IMR-90 (cell line): ENCODE measurements at regions not wholly inside any gene's neighbourhood (a gene's known extent, or its start where the extent isn't known, plus 50 kb on each side); places are given as distances from the start of the nearest gene placed in this dataset.

ENCODE experiments used
- ATAC-seq: fragments of 200-7000 bp; cut with Tn5 transposase; 2 replicates; pipeline ENCODE4 v1.9.1; 2020; ENCODE audit warnings: low read depth, mild to moderate bottlenecking, moderate library complexity
- BruUV-seq: library from RNA; stranded (reverse); fragments of 400-500 nt; replicated peaks from 2 replicates; lab custom pipeline; 2021; lab: Mats Ljungman, UMichigan
- CTCF ChIA-PET: fragments of 300-600 bp; formaldehyde crosslinking; extraction: SDS; loops from one replicate; lab custom pipeline; 2021; ENCODE audit warnings: antibody characterized with exemption; lab: Yijun Ruan, JAX
- POLR2A ChIA-PET: fragments of 300-600 bp; sonication (Branson Sonifier 250); formaldehyde crosslinking; loops from one replicate; lab custom pipeline; 2022; ENCODE audit warnings: antibody characterized with exemption; ENCODE audit not compliant: unreplicated experiment; lab: Charles Lee
- DNase-seq: peaks from one replicate; pipeline ENCODE4 v3.0.0; 2013
- H2AFZ ChIP-seq: replicated peaks from 2 replicates; pipeline ENCODE3; 2013; ENCODE audit warnings: low read length, mild to moderate bottlenecking; ENCODE audit not compliant: poor library complexity
- H2AK5ac ChIP-seq: 2 replicates; pipeline ENCODE4 v1.6.1; 2013; ENCODE audit warnings: low read depth, low read length, inconsistent platforms
- H2AK9ac ChIP-seq: replicated peaks from 2 replicates; pipeline ENCODE3; 2013; ENCODE audit warnings: mild to moderate bottlenecking, low read depth, low read length, moderate library complexity; ENCODE audit not compliant: poor library complexity
- H2BK120ac ChIP-seq: 2 replicates; pipeline ENCODE4 v1.6.1; 2013; ENCODE audit warnings: low read depth, low read length, inconsistent platforms
- H2BK15ac ChIP-seq: 3 replicates; pipeline ENCODE4 v1.6.1; 2013; ENCODE audit warnings: low read depth, low read length, inconsistent platforms
- H2BK20ac ChIP-seq: 2 replicates; pipeline ENCODE4 v1.6.1; 2013; ENCODE audit warnings: low read depth, mild to moderate bottlenecking, inconsistent platforms, low read length, moderate library complexity
- H2BK5ac ChIP-seq: 2 replicates; pipeline ENCODE4 v1.6.1; 2013; ENCODE audit warnings: mild to moderate bottlenecking, low read depth, low read length, inconsistent platforms; ENCODE audit not compliant: poor library complexity, severe bottlenecking
- H3K14ac ChIP-seq: replicated peaks from 2 replicates; pipeline ENCODE4 v1.6.1; 2013; ENCODE audit warnings: low read depth, low read length, inconsistent platforms
- H3K18ac ChIP-seq: 2 replicates; pipeline ENCODE4 v1.6.1; 2013; ENCODE audit warnings: low read depth, low read length, control low read depth
- H3K23ac ChIP-seq: 2 replicates; pipeline ENCODE4 v1.6.1; 2013; ENCODE audit warnings: low read depth, low read length, inconsistent platforms
- H3K27ac ChIP-seq: 2 replicates; pipeline ENCODE4 v1.5.1; 2013; ENCODE audit warnings: mild to moderate bottlenecking, control low read depth, low read length; ENCODE audit not compliant: insufficient read depth
- H3K27me3 ChIP-seq: 2 replicates; pipeline ENCODE4 v1.6.1; 2013; ENCODE audit warnings: low read length; ENCODE audit not compliant: control insufficient read depth, insufficient read depth
- H3K36me3 ChIP-seq: 2 replicates; pipeline ENCODE4 v1.6.1; 2013; ENCODE audit warnings: low read length, mixed read lengths; ENCODE audit not compliant: control insufficient read depth, insufficient read depth
- H3K4ac ChIP-seq: 2 replicates; pipeline ENCODE4 v1.6.1; 2013; ENCODE audit warnings: low read depth, low read length, inconsistent platforms
- H3K4me1 ChIP-seq: 2 replicates; pipeline ENCODE4 v1.6.1; 2013; ENCODE audit warnings: low read length, mixed read lengths; ENCODE audit not compliant: control insufficient read depth, insufficient read depth
- H3K4me2 ChIP-seq: 2 replicates; pipeline ENCODE4 v1.6.1; 2013; ENCODE audit warnings: low read depth, mild to moderate bottlenecking, control low read depth, low read length, moderate library complexity
- H3K4me3 ChIP-seq: 2 replicates; pipeline ENCODE4 v1.5.1; 2013; ENCODE audit warnings: low read depth, mild to moderate bottlenecking, control low read depth, low read length, moderate library complexity; ENCODE audit not compliant: insufficient read depth
- H3K56ac ChIP-seq: 2 replicates; pipeline ENCODE4 v1.6.1; 2013; ENCODE audit warnings: low read length, inconsistent platforms; ENCODE audit not compliant: insufficient read depth; ENCODE audit errors: extremely low read depth
- H3K79me1 ChIP-seq, 2 experiments: 2 replicates each; pipeline ENCODE4 v1.6.1; 2013; ENCODE audit warnings: low read length in 2 of 2, inconsistent platforms in 1 of 2, low read depth in 1 of 2
- H3K9ac ChIP-seq: 2 replicates; pipeline ENCODE4 v1.6.1; 2013; ENCODE audit warnings: low read depth, low read length, control low read depth
- H3K9me1 ChIP-seq: 2 replicates; pipeline ENCODE4 v1.6.1; 2013; ENCODE audit warnings: low read length, inconsistent platforms; ENCODE audit not compliant: insufficient read depth
- H3K9me3 ChIP-seq: 2 replicates; pipeline ENCODE4 v1.6.1; 2013; ENCODE audit warnings: low read length; ENCODE audit not compliant: control insufficient read depth, insufficient read depth
- H4K20me1 ChIP-seq: 2 replicates; pipeline ENCODE4 v1.6.1; 2013; ENCODE audit warnings: low read length, inconsistent platforms; ENCODE audit not compliant: insufficient read depth
- H4K5ac ChIP-seq: 2 replicates; pipeline ENCODE4 v1.6.1; 2013; ENCODE audit warnings: mild to moderate bottlenecking, low read depth, low read length, control low read depth
- H4K8ac ChIP-seq, 2 experiments: 2 replicates each; pipeline ENCODE4 v1.6.1; 2013; ENCODE audit warnings: low read depth in 2 of 2, low read length in 2 of 2, control low read depth in 1 of 2, inconsistent platforms in 1 of 2
- H4K91ac ChIP-seq: 2 replicates; pipeline ENCODE4 v1.6.1; 2013; ENCODE audit warnings: low read depth, low read length, inconsistent platforms; ENCODE audit not compliant: insufficient read depth
- BHLHE40 ChIP-seq: fragments of 150-350 bp; IDR thresholded peaks from 2 replicates; pipeline ENCODE4 v1.6.1; 2016; ENCODE audit warnings: mild to moderate bottlenecking, low read depth, low read length
- CEBPB ChIP-seq: IDR thresholded peaks from 2 replicates; pipeline ENCODE4 v1.6.1; 2012; ENCODE audit warnings: low read depth, low read length, improper control_type of control experiment
- CHD1 ChIP-seq: IDR thresholded peaks from 2 replicates; pipeline ENCODE4 v1.6.1; 2012; ENCODE audit warnings: low read depth, low read length, improper control_type of control experiment
- FOS ChIP-seq: fragments of 150-350 bp; IDR thresholded peaks from 2 replicates; pipeline ENCODE4 v1.6.1; 2016; ENCODE audit warnings: low read depth, low read length
- MAFK ChIP-seq: IDR thresholded peaks from 2 replicates; pipeline ENCODE4 v1.6.1; 2012; ENCODE audit warnings: low read depth, low read length, improper control_type of control experiment
- MAZ ChIP-seq: IDR thresholded peaks from 2 replicates; pipeline ENCODE4 v1.6.1; 2012; ENCODE audit warnings: low read depth, mild to moderate bottlenecking, low read length, improper control_type of control experiment, moderate library complexity, borderline replicate concordance
- MXI1 ChIP-seq: IDR thresholded peaks from 2 replicates; pipeline ENCODE4 v1.6.1; 2012; ENCODE audit warnings: low read depth, mild to moderate bottlenecking, low read length, moderate library complexity, borderline replicate concordance
- NFE2L2 ChIP-seq: fragments of 150-350 bp; IDR thresholded peaks from 2 replicates; pipeline ENCODE4 v1.6.1; 2016; ENCODE audit warnings: low read depth, mild to moderate bottlenecking, low read length
- POLR2A ChIP-seq: IDR thresholded peaks from 2 replicates; pipeline ENCODE4 v1.6.1; 2012; ENCODE audit warnings: mild to moderate bottlenecking, low read depth, low read length
- RAD21 ChIP-seq: IDR thresholded peaks from 2 replicates; pipeline ENCODE4 v1.6.1; 2012; ENCODE audit warnings: low read length, improper control_type of control experiment
- RCOR1 ChIP-seq: IDR thresholded peaks from 2 replicates; pipeline ENCODE4 v1.6.1; 2012; ENCODE audit warnings: mild to moderate bottlenecking, low read length, improper control_type of control experiment; ENCODE audit not compliant: insufficient replicate concordance
- RFX5 ChIP-seq: IDR thresholded peaks from 2 replicates; pipeline ENCODE4 v1.8.0; 2012; ENCODE audit warnings: low read depth, mild to moderate bottlenecking, low read length, moderate library complexity
- SMC3 ChIP-seq: fragments of 150-350 bp; IDR thresholded peaks from 2 replicates; pipeline ENCODE4 v1.6.1; 2016; ENCODE audit warnings: low read depth, mild to moderate bottlenecking, antibody characterized with exemption, low read length, moderate library complexity
- WGBS, 2 experiments: methylation state at CpG; one replicate each; pipeline versions ENCODE4 v1.1.5 to v1.1.7; 2013; ENCODE audit warnings: missing lambda C conversion rate in 2 of 2; ENCODE audit not compliant: insufficient read length in 1 of 2; ENCODE audit errors: extremely low coverage in 2 of 2; 5-methylcytosine and 5-hydroxymethylcytosine counted together
- dilution Hi-C: fragments of 300-500 bp; cut with HindIII; formaldehyde crosslinking; loops from one replicate; pipeline ENCODE4 v1.14.3; 2018; ENCODE audit warnings: low sequenced_read_pairs; ENCODE audit not compliant: unreplicated experiment
- in situ Hi-C: fragments of 300-500 bp; cut with MboI; formaldehyde crosslinking; loops from 3 replicates; pipeline ENCODE4 v1.14.3; 2019; ENCODE audit warnings: low sequenced_read_pairs, inconsistent platforms, mixed read lengths
- intact Hi-C: fragments of 100-400 bp; cut with micrococcal nuclease; formaldehyde crosslinking; loops from 2 replicates; pipeline ENCODE4 v1.10.0; 2022
- TF ChIP-seq, protein P1 (sequence below): fragments of 150-350 bp; IDR thresholded peaks from 2 replicates; pipeline ENCODE4 v1.6.1; 2016; ENCODE audit warnings: low read depth, mild to moderate bottlenecking, low read length, moderate library complexity, borderline replicate concordance
- TF ChIP-seq, protein P2 (sequence below): conservative IDR thresholded peaks from 2 replicates; pipeline ENCODE4 v1.5.1; 2012; ENCODE audit warnings: mild to moderate bottlenecking, low read depth, low read length, improper control_type of control experiment
- TF ChIP-seq, protein P3 (sequence below): fragments of 150-350 bp; IDR thresholded peaks from 2 replicates; pipeline ENCODE4 v1.6.1; 2017; ENCODE audit warnings: mild to moderate bottlenecking, antibody characterized with exemption, low read length, low read depth

DNA sequence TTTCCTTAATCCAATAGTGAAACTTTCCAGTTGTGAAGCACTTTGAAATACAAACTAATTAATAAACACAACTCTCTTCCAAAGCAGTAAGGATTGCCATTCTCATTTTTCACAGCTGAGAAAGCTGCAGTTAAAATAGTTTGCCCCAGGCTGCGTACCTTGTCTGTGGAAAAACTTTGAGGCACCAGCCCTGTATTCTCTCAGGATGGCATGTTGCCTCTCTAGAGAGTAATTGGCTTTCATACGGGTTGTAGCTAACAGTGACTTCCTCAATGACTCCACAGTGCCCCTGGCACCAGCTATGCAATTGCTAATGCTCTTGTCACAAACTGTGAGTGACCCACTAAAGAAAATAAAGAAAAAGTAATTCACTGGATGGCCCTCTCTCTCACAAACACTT lies 345.7 kb downstream of the MTX2 start:
- TF ChIP-seq BHLHE40 (no peak), NFE2L2 (no peak), MXI1 (no peak), MAZ (no peak), CEBPB (no peak), SMC3 (no peak), CHD1 (no peak), FOS (no peak), RCOR1 (no peak), RAD21 (no peak), POLR2A (no peak), MAFK (no peak), RFX5 (no peak)
- TF ChIP-seq, protein P1, sequence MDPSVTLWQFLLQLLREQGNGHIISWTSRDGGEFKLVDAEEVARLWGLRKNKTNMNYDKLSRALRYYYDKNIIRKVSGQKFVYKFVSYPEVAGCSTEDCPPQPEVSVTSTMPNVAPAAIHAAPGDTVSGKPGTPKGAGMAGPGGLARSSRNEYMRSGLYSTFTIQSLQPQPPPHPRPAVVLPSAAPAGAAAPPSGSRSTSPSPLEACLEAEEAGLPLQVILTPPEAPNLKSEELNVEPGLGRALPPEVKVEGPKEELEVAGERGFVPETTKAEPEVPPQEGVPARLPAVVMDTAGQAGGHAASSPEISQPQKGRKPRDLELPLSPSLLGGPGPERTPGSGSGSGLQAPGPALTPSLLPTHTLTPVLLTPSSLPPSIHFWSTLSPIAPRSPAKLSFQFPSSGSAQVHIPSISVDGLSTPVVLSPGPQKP = no peak
- TF ChIP-seq, protein P2, sequence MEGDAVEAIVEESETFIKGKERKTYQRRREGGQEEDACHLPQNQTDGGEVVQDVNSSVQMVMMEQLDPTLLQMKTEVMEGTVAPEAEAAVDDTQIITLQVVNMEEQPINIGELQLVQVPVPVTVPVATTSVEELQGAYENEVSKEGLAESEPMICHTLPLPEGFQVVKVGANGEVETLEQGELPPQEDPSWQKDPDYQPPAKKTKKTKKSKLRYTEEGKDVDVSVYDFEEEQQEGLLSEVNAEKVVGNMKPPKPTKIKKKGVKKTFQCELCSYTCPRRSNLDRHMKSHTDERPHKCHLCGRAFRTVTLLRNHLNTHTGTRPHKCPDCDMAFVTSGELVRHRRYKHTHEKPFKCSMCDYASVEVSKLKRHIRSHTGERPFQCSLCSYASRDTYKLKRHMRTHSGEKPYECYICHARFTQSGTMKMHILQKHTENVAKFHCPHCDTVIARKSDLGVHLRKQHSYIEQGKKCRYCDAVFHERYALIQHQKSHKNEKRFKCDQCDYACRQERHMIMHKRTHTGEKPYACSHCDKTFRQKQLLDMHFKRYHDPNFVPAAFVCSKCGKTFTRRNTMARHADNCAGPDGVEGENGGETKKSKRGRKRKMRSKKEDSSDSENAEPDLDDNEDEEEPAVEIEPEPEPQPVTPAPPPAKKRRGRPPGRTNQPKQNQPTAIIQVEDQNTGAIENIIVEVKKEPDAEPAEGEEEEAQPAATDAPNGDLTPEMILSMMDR = no peak
- TF ChIP-seq, protein P3, sequence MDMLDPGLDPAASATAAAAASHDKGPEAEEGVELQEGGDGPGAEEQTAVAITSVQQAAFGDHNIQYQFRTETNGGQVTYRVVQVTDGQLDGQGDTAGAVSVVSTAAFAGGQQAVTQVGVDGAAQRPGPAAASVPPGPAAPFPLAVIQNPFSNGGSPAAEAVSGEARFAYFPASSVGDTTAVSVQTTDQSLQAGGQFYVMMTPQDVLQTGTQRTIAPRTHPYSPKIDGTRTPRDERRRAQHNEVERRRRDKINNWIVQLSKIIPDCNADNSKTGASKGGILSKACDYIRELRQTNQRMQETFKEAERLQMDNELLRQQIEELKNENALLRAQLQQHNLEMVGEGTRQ = no peak
- no peak overlapping the region for H2BK120ac ChIP-seq
- dilution Hi-C loops = no loop called here
- no peaks in the 10 kb centered on the region for H4K20me1 ChIP-seq
- ATAC-seq (no peak), DNase-seq (no peak)
- BruUV-seq = no TSS peak
- intact Hi-C loops = no loop called here
- in situ Hi-C loops = no loop called here
- no peak overlapping the region for H3K9ac ChIP-seq
- POLR2A ChIA-PET = no interaction called here
- H2BK20ac ChIP-seq = no peak overlapping the region
- no peak overlapping the region for H2AFZ ChIP-seq
- no peaks in the 10 kb centered on the region for H3K9me3 ChIP-seq
- H3K4me2 ChIP-seq = no peak overlapping the region
- no peak overlapping the region for H2AK5ac ChIP-seq
- H3K4me1 ChIP-seq = no peaks in the 10 kb centered on the region
- H3K18ac ChIP-seq = no peak overlapping the region
- CTCF ChIA-PET = interaction anchor here (1.0 to 1.3 kb wide), 2 partner anchors 11 to 23 kb away, joined by 3 read pairs; no protein-coding TSS in a partner anchor
- no peak overlapping the region for H2BK5ac ChIP-seq
- H3K56ac ChIP-seq = no peak overlapping the region
- no peaks in the 10 kb centered on the region; the same call in 1 of the 2 replicates for H3K27me3 ChIP-seq
- WGBS, 2 experiments = no CpG with 5 or more reads among the region's 2 CpGs
- no peak overlapping the region for H3K4me3 ChIP-seq
- H3K9me1 ChIP-seq = no peaks in the 10 kb centered on the region
- no peak overlapping the region for H4K5ac ChIP-seq
- H2AK9ac ChIP-seq = no peak overlapping the region
- H3K14ac ChIP-seq = no peak overlapping the region
- no peak overlapping the region for H4K8ac ChIP-seq
- no peaks in the 10 kb centered on the region for H3K36me3 ChIP-seq
- H3K79me1 ChIP-seq = no peaks in the 10 kb centered on the region
- H3K23ac ChIP-seq = no peak overlapping the region
- no peak overlapping the region for H2BK15ac ChIP-seq
- H3K27ac ChIP-seq = no peak overlapping the region
- no peak overlapping the region for H4K91ac ChIP-seq
- H3K4ac ChIP-seq = no peak overlapping the region
